Liver (tissue), 8 donors: ENCODE measurements at regions not wholly inside any gene's neighbourhood (a gene's known extent, or its start where the extent isn't known, plus 50 kb on each side); places are given as distances from the start of the nearest gene placed in this dataset.

Source experiments
- DNase-seq: peaks from one replicate; pipeline ENCODE4 v3.0.0-alpha.2; 2017; ENCODE audit warnings: low spot score
- H3K27ac ChIP-seq, 2 donors: one replicate each; pipeline ENCODE4 v1.7.0; 2013; ENCODE audit warnings: inconsistent platforms in 2 of 2, low read length in 2 of 2, control low read depth in 1 of 2, low read depth in 1 of 2, mild to moderate bottlenecking in 1 of 2
- H3K27me3 ChIP-seq, 4 donors: one replicate each; pipeline versions ENCODE4 v1.6.1 to v1.7.0; 2013; ENCODE audit warnings: low read length in 3 of 4, inconsistent platforms in 1 of 4, mild to moderate bottlenecking in 1 of 4, moderate library complexity in 1 of 4; ENCODE audit not compliant: control insufficient read depth in 4 of 4, insufficient read depth in 4 of 4
- H3K36me3 ChIP-seq, 4 donors: one replicate each; pipeline versions ENCODE4 v1.6.1 to v1.7.0; 2013; ENCODE audit warnings: low read length in 3 of 4, mild to moderate bottlenecking in 3 of 4, low read depth in 1 of 4, moderate library complexity in 1 of 4; ENCODE audit not compliant: control insufficient read depth in 4 of 4, insufficient read depth in 3 of 4
- H3K4me1 ChIP-seq, 4 donors: one replicate each; pipeline versions ENCODE4 v1.6.1 to v1.7.0; 2013; ENCODE audit warnings: low read length in 3 of 4, mild to moderate bottlenecking in 3 of 4, moderate library complexity in 1 of 4; ENCODE audit not compliant: control insufficient read depth in 4 of 4, insufficient read depth in 4 of 4
- H3K4me3 ChIP-seq, 3 donors: one replicate each; pipeline versions ENCODE4 v1.6.1 to v1.7.0; 2013; ENCODE audit warnings: low read length in 3 of 3, control low read depth in 1 of 3, low read depth in 1 of 3, mild to moderate bottlenecking in 1 of 3
- H3K9ac ChIP-seq, 2 donors: one replicate each; pipeline ENCODE4 v1.7.0; 2013; ENCODE audit warnings: low read length in 2 of 2, mild to moderate bottlenecking in 2 of 2, moderate library complexity in 2 of 2, control low read depth in 1 of 2, low read depth in 1 of 2
- H3K9me3 ChIP-seq, 4 donors: one replicate each; pipeline versions ENCODE4 v1.6.1 to v1.7.0; 2013; ENCODE audit warnings: low read length in 3 of 4; ENCODE audit not compliant: control insufficient read depth in 4 of 4
- EGR1 ChIP-seq, 2 donors: IDR thresholded peaks; 2 replicates each; pipeline ENCODE4 v1.6.1; 2016 to 2018; ENCODE audit warnings: antibody characterized with exemption in 2 of 2, low read depth in 2 of 2
- FOXA1 ChIP-seq: IDR thresholded peaks from 2 replicates; pipeline ENCODE4 v1.6.1; 2016; ENCODE audit warnings: antibody characterized with exemption
- FOXA2 ChIP-seq: IDR thresholded peaks from 2 replicates; pipeline ENCODE4 v1.6.1; 2016; ENCODE audit warnings: antibody characterized with exemption
- GABPA ChIP-seq, 2 donors: IDR thresholded peaks in 1 of 2; conservative IDR thresholded peaks in 1 of 2; 2 replicates each; pipeline ENCODE4 v1.6.1; 2016; ENCODE audit warnings: antibody characterized with exemption in 2 of 2, mild to moderate bottlenecking in 1 of 2, moderate library complexity in 1 of 2
- HNF4G ChIP-seq: IDR thresholded peaks from 2 replicates; pipeline ENCODE4 v1.6.1; 2016; ENCODE audit warnings: antibody characterized with exemption
- JUND ChIP-seq, 2 donors: IDR thresholded peaks; 2 replicates each; pipeline ENCODE4 v1.6.1; 2016; ENCODE audit warnings: antibody characterized with exemption in 2 of 2
- RXRA ChIP-seq, 2 donors: IDR thresholded peaks; 2 replicates each; pipeline ENCODE4 v1.6.1; 2017 to 2018; ENCODE audit warnings: antibody characterized with exemption in 2 of 2, mild to moderate bottlenecking in 1 of 2
- SP1 ChIP-seq: IDR thresholded peaks from 2 replicates; pipeline ENCODE4 v1.6.1; 2018; ENCODE audit warnings: antibody characterized with exemption, mild to moderate bottlenecking
- TAF1 ChIP-seq: conservative IDR thresholded peaks from 2 replicates; pipeline ENCODE4 v1.6.1; 2016; ENCODE audit warnings: antibody characterized with exemption, mild to moderate bottlenecking
- YY1 ChIP-seq: IDR thresholded peaks from 2 replicates; pipeline ENCODE4 v1.6.1; 2016; ENCODE audit warnings: antibody characterized with exemption, mild to moderate bottlenecking
- WGBS: extraction: QIAGEN DNeasy Blood & Tissue Kit; methylation state at CpG from one replicate; pipeline ENCODE4 v1.1.7; 2013; 5-methylcytosine and 5-hydroxymethylcytosine counted together
- TF ChIP-seq, protein P1 (sequence below): IDR thresholded peaks from 2 replicates; pipeline ENCODE4 v1.6.1; 2016; ENCODE audit warnings: antibody characterized with exemption
- TF ChIP-seq, protein P2 (sequence below): fragments of 150-350 bp; IDR thresholded peaks from 2 replicates; pipeline ENCODE4 v1.5.1; 2017; ENCODE audit warnings: improper control_type of control experiment, low read depth, low read length; ENCODE audit not compliant: missing input control
- TF ChIP-seq, protein P3 (sequence below): IDR thresholded peaks from 2 replicates; pipeline ENCODE4 v1.6.1; 2016; ENCODE audit warnings: antibody characterized with exemption
- TF ChIP-seq, protein P4 (sequence below): IDR thresholded peaks from 2 replicates; pipeline ENCODE4 v1.6.1; 2016; ENCODE audit warnings: antibody characterized with exemption, mild to moderate bottlenecking
- TF ChIP-seq, protein P5 (sequence below): IDR thresholded peaks from 2 replicates; pipeline ENCODE4 v1.6.1; 2016; ENCODE audit warnings: antibody characterized with exemption
- donor health status: healthy.
- donor health status: healthy.
- donor health status: healthy.
- donor health status: healthy.
- donor health status: healthy.

DNA sequence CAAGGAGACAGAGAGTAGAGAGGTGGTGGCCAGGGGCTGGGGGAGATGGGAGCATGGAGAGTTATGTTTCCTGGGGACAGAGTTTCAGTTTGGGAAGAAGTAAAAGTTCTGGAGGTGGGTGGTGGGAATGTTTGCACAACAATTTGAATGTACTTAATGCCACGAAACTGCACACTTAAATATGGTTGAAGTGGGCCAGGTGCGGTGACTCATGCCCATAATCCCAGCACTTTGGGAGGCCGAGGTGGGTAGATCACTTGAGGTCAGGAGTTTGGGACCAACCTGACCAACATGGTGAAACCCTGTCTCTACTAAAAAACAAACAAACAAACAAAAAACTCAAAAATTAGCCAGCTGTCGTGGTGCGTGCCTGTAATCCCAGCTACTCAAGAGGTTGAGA is 137.2 kb downstream of the PFKFB3 start:
- no peak for DNase-seq
- Histone ChIP-seq H3K9me3 (no peaks in the 10 kb centered on the region), H3K27ac (no peak overlapping the region), H3K4me3 (no peak overlapping the region), H3K36me3 (no peaks in the 10 kb centered on the region), H3K4me1 (no peaks in the 10 kb centered on the region), H3K9ac (no peak overlapping the region), H3K27me3 (no peaks in the 10 kb centered on the region)
- no peak for TF ChIP-seq HNF4G
- TF ChIP-seq, protein P1, sequence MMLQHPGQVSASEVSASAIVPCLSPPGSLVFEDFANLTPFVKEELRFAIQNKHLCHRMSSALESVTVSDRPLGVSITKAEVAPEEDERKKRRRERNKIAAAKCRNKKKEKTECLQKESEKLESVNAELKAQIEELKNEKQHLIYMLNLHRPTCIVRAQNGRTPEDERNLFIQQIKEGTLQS: no peak
- TF ChIP-seq FOXA2: no peak
- TF ChIP-seq TAF1: no peak
- TF ChIP-seq SP1: no peak
- no peak for TF ChIP-seq YY1
- TF ChIP-seq, protein P2, sequence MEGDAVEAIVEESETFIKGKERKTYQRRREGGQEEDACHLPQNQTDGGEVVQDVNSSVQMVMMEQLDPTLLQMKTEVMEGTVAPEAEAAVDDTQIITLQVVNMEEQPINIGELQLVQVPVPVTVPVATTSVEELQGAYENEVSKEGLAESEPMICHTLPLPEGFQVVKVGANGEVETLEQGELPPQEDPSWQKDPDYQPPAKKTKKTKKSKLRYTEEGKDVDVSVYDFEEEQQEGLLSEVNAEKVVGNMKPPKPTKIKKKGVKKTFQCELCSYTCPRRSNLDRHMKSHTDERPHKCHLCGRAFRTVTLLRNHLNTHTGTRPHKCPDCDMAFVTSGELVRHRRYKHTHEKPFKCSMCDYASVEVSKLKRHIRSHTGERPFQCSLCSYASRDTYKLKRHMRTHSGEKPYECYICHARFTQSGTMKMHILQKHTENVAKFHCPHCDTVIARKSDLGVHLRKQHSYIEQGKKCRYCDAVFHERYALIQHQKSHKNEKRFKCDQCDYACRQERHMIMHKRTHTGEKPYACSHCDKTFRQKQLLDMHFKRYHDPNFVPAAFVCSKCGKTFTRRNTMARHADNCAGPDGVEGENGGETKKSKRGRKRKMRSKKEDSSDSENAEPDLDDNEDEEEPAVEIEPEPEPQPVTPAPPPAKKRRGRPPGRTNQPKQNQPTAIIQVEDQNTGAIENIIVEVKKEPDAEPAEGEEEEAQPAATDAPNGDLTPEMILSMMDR: no peak
- no peak for TF ChIP-seq FOXA1
- TF ChIP-seq JUND (IDR thresholded peaks at IDR 0.05): no peak
- TF ChIP-seq, protein P3, sequence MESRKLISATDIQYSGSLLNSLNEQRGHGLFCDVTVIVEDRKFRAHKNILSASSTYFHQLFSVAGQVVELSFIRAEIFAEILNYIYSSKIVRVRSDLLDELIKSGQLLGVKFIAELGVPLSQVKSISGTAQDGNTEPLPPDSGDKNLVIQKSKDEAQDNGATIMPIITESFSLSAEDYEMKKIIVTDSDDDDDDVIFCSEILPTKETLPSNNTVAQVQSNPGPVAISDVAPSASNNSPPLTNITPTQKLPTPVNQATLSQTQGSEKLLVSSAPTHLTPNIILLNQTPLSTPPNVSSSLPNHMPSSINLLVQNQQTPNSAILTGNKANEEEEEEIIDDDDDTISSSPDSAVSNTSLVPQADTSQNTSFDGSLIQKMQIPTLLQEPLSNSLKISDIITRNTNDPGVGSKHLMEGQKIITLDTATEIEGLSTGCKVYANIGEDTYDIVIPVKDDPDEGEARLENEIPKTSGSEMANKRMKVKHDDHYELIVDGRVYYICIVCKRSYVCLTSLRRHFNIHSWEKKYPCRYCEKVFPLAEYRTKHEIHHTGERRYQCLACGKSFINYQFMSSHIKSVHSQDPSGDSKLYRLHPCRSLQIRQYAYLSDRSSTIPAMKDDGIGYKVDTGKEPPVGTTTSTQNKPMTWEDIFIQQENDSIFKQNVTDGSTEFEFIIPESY: no peak
- TF ChIP-seq GABPA (IDR thresholded peaks at IDR 0.05 in 1 of 2, conservative IDR thresholded peaks at IDR 0.05 in 1 of 2): no peak
- TF ChIP-seq, protein P4, sequence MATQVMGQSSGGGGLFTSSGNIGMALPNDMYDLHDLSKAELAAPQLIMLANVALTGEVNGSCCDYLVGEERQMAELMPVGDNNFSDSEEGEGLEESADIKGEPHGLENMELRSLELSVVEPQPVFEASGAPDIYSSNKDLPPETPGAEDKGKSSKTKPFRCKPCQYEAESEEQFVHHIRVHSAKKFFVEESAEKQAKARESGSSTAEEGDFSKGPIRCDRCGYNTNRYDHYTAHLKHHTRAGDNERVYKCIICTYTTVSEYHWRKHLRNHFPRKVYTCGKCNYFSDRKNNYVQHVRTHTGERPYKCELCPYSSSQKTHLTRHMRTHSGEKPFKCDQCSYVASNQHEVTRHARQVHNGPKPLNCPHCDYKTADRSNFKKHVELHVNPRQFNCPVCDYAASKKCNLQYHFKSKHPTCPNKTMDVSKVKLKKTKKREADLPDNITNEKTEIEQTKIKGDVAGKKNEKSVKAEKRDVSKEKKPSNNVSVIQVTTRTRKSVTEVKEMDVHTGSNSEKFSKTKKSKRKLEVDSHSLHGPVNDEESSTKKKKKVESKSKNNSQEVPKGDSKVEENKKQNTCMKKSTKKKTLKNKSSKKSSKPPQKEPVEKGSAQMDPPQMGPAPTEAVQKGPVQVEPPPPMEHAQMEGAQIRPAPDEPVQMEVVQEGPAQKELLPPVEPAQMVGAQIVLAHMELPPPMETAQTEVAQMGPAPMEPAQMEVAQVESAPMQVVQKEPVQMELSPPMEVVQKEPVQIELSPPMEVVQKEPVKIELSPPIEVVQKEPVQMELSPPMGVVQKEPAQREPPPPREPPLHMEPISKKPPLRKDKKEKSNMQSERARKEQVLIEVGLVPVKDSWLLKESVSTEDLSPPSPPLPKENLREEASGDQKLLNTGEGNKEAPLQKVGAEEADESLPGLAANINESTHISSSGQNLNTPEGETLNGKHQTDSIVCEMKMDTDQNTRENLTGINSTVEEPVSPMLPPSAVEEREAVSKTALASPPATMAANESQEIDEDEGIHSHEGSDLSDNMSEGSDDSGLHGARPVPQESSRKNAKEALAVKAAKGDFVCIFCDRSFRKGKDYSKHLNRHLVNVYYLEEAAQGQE: no peak
- WGBS: 94% methylated on average over 5 of the region's 5 CpGs

DNA sequence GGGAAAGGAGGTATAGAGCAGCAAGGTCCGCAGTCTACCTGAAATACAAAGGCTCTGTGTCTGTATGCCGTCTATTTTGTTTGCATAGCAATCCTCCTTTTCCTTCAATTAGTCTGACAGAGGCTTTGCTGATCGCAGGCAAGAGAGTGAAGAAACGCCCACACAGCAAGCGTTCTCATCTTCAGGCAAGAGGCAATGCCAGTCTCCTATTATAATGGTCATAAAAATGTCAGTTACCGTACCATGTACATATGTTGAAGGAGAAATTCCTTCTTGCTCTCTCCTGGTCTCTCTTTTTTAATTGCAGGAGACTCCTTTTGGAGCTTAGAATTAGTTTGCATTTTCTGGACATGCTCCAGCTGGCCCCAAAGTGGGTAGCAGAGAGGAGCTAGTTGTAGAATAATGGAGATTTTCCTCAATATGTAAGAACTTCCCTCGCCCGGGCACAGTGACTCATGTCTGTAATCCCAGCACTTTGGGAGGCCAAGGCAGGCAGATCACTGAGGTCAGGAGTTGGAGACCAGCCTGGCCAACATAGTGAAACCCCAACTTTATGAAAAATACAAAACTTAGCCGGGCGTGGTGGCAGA is 139.5 kb downstream of the PFKFB3 start:
- DNase-seq: no peak
- H3K27me3 ChIP-seq: no peaks in the 10 kb centered on the region
- H3K4me1 ChIP-seq: no peaks in the 10 kb centered on the region
- TF ChIP-seq EGR1 (IDR thresholded peaks at IDR 0.05; ENCODE audit: low read depth in 2 of 2) (no peak), HNF4G (no peak), FOXA2 (no peak), TAF1 (no peak), RXRA (IDR thresholded peaks at IDR 0.05) (no peak), GABPA (IDR thresholded peaks at IDR 0.05 in 1 of 2, conservative IDR thresholded peaks at IDR 0.05 in 1 of 2) (no peak)
- TF ChIP-seq, protein P3: no peak
- TF ChIP-seq, protein P5, sequence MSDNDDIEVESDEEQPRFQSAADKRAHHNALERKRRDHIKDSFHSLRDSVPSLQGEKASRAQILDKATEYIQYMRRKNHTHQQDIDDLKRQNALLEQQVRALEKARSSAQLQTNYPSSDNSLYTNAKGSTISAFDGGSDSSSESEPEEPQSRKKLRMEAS: no peak
- WGBS: 84% methylated on average over 10 of the region's 10 CpGs
- H3K4me3 ChIP-seq: no peak overlapping the region
- H3K9ac ChIP-seq: no peak overlapping the region
- no peaks in the 10 kb centered on the region for H3K36me3 ChIP-seq
- H3K9me3 ChIP-seq: no peaks in the 10 kb centered on the region
- H3K27ac ChIP-seq: no peak overlapping the region
